ENCODE measurements at regions not wholly inside any gene's neighbourhood (a gene's known extent, or its start where the extent isn't known, plus 50 kb on each side); places are given as distances from the start of the nearest gene placed in this dataset.
"Not testable (repeated sequence)": the region's sequence is repeated elsewhere in the genome, so short reads cannot be mapped to it uniquely, and the experiment has no call there.

- Histone ChIP-seq H3K9me3 (no peaks in the 10 kb centered on the region), H3K4me3 (no peak overlapping the region), H3K4me1 (no peaks in the 10 kb centered on the region), H3K27ac (no peak overlapping the region), H3K36me3 (no peaks in the 10 kb centered on the region), H3K27me3 (peaks cover 0 to 33% (median 3%) of the 10 kb centered on the region in 3 donors)
- intact Hi-C loops (cut with DNase I; ENCODE audit: low total_unique reads): no loop called here
- no peak for TF ChIP-seq CTCF (IDR thresholded peaks at IDR 0.05)
- no peak for TF ChIP-seq POLR2AphosphoS5 (IDR thresholded peaks at IDR 0.05)
- no peak for TF ChIP-seq POLR2A (IDR thresholded peaks at IDR 0.05)
- TF ChIP-seq EP300 (IDR thresholded peaks at IDR 0.05): no peak
- DNase-seq: peak in 1 of 2 donors; percentile 17
- 68 to 80% (median 75%) methylated on average over 9 to 11 of the region's 11 CpGs for WGBS, 5 donors
Measured at GRCh38 chr14:105880616-105881015, 354.2 kb downstream of the TMEM121 start.

GRCh38 chr14:105881021-105881930 lies 354.9 kb downstream of the TMEM121 start:
- intact Hi-C loops (cut with DNase I; ENCODE audit: low total_unique reads): no loop called here
- no peaks in the 10 kb centered on the region for H3K36me3 ChIP-seq
- 69 to 88% (median 72%) methylated on average over 13 to 18 of the region's 18 CpGs for WGBS, 5 donors
- H3K4me1 ChIP-seq: no peaks in the 10 kb centered on the region
- H3K9me3 ChIP-seq: no peaks in the 10 kb centered on the region
- peak in 1 of 2 donors; percentile 22 for DNase-seq
- H3K27me3 ChIP-seq: peaks cover 0 to 33% (median 3%) of the 10 kb centered on the region in 3 donors
- H3K27ac ChIP-seq: no peak overlapping the region
- TF ChIP-seq POLR2AphosphoS5 (IDR thresholded peaks at IDR 0.05) (no peak), EP300 (IDR thresholded peaks at IDR 0.05) (no peak), CTCF (IDR thresholded peaks at IDR 0.05) (no peak), POLR2A (IDR thresholded peaks at IDR 0.05) (no peak)
- H3K4me3 ChIP-seq: no peak overlapping the region

GRCh38 chr14:105882011-105882410 lies 355.6 kb downstream of the TMEM121 start:
- H3K9me3 ChIP-seq; H3K4me1 ChIP-seq; intact Hi-C loops (cut with DNase I; ENCODE audit: low total_unique reads); DNase-seq; H3K27ac ChIP-seq; H3K4me3 ChIP-seq; H3K36me3 ChIP-seq: not testable (repeated sequence)
- WGBS, 5 donors: 64 to 85% (median 73%) methylated on average over 5 to 10 of the region's 10 CpGs
- H3K27me3 ChIP-seq: peaks cover 0 to 33% (median 3%) of the 10 kb centered on the region in 3 donors

- Histone ChIP-seq H3K27me3 (peaks cover 0 to 33% (median 3%) of the 10 kb centered on the region in 3 donors), H3K9me3 (no peaks in the 10 kb centered on the region), H3K36me3 (no peaks in the 10 kb centered on the region), H3K4me1 (no peaks in the 10 kb centered on the region), H3K27ac (no peak overlapping the region), H3K4me3 (no peak overlapping the region)
- 58 to 82% (median 68%) methylated on average over 5 of the region's 5 CpGs for whole genome bisulfite sequencing, 5 donors
- peak in 1 of 2 donors; percentile 8 for DNase-seq
- no peak for TF ChIP-seq CTCF (IDR thresholded peaks at IDR 0.05)
- no peak for TF ChIP-seq POLR2AphosphoS5 (IDR thresholded peaks at IDR 0.05)
- TF ChIP-seq EP300 (IDR thresholded peaks at IDR 0.05): no peak
- no peak for TF ChIP-seq POLR2A (IDR thresholded peaks at IDR 0.05)
- intact Hi-C loops (cut with DNase I; ENCODE audit: low total_unique reads): no loop called here
Measured at GRCh38 chr14:105882626-105883025, 356.2 kb downstream of the TMEM121 start.

Data from stomach (tissue), 8 donors.